HG02981 (cell line): ENCODE measurements at regions not wholly inside any gene's neighbourhood (a gene's known extent, or its start where the extent isn't known, plus 50 kb on each side); places are given as distances from the start of the nearest gene placed in this dataset.
"Not testable (repeated sequence)": the region's sequence is repeated elsewhere in the genome, so short reads cannot be mapped to it uniquely, and the experiment has no call there.

Experiments
- ATAC-seq: cut with Tn5 transposase; IDR thresholded peaks from one replicate; pipeline ENCODE4 v1.9.1; 2021; ENCODE audit warnings: mild to moderate bottlenecking, moderate library complexity; ENCODE audit not compliant: unreplicated experiment

- ATAC-seq = no peak
These were observed 867.1 kb upstream of the GBE1 start for GRCh38 chr3:82628385-82629014.

- ATAC-seq = no peak
These were observed 866.3 kb upstream of the GBE1 start for GRCh38 chr3:82627733-82628132.

- ATAC-seq = not testable (repeated sequence)
These were observed 859.3 kb upstream of the GBE1 start for GRCh38 chr3:82620744-82621143.

- ATAC-seq = no peak
These were observed 857.1 kb upstream of the GBE1 start for GRCh38 chr3:82618594-82618993.

GRCh38 chr3:82610236-82610635 lies 848.8 kb upstream of the GBE1 start:
- no peak for ATAC-seq

- no peak for ATAC-seq
These were observed 845.9 kb upstream of the GBE1 start for GRCh38 chr3:82607391-82607790.

GRCh38 chr3:82596805-82597204 lies 835.4 kb upstream of the GBE1 start:
- no peak for ATAC-seq

- no peak for ATAC-seq
These were observed 834.1 kb upstream of the GBE1 start for GRCh38 chr3:82595530-82595929.

- ATAC-seq = no peak
These were observed 825.7 kb upstream of the GBE1 start for GRCh38 chr3:82587174-82587573.

- no peak for ATAC-seq
These were observed 825.0 kb upstream of the GBE1 start for GRCh38 chr3:82586414-82586813.

- ATAC-seq = not testable (repeated sequence)
These were observed 824.6 kb upstream of the GBE1 start for GRCh38 chr3:82586002-82586401.

GRCh38 chr3:82585591-82585990 lies 824.1 kb upstream of the GBE1 start:
- ATAC-seq = not testable (repeated sequence)

- not testable (repeated sequence) for ATAC-seq
These were observed 823.4 kb upstream of the GBE1 start for GRCh38 chr3:82584861-82585260.

GRCh38 chr3:82584415-82584814 lies 823.0 kb upstream of the GBE1 start:
- ATAC-seq = not testable (repeated sequence)

GRCh38 chr3:82581350-82581749 lies 819.9 kb upstream of the GBE1 start:
- ATAC-seq = no peak

- ATAC-seq = no peak
These were observed 811.3 kb upstream of the GBE1 start for GRCh38 chr3:82572721-82573120.

- ATAC-seq = no peak
These were observed 807.4 kb upstream of the GBE1 start for GRCh38 chr3:82568776-82569338.

- ATAC-seq = no peak
These were observed 805.7 kb upstream of the GBE1 start for GRCh38 chr3:82567029-82567600.

GRCh38 chr3:82562896-82563295 lies 801.5 kb upstream of the GBE1 start:
- ATAC-seq = no peak

GRCh38 chr3:82561784-82562183 lies 800.3 kb upstream of the GBE1 start:
- no peak for ATAC-seq

- ATAC-seq = no peak
These were observed 796.6 kb upstream of the GBE1 start for GRCh38 chr3:82558081-82558480.

- ATAC-seq = no peak
These were observed 794.7 kb upstream of the GBE1 start for GRCh38 chr3:82556113-82556512.

- not testable (repeated sequence) for ATAC-seq
These were observed 781.1 kb upstream of the GBE1 start for GRCh38 chr3:82542556-82542955.
